ENCODE measurements at regions not wholly inside any gene's neighbourhood (a gene's known extent, or its start where the extent isn't known, plus 50 kb on each side); places are given as distances from the start of the nearest gene placed in this dataset.

DNA sequence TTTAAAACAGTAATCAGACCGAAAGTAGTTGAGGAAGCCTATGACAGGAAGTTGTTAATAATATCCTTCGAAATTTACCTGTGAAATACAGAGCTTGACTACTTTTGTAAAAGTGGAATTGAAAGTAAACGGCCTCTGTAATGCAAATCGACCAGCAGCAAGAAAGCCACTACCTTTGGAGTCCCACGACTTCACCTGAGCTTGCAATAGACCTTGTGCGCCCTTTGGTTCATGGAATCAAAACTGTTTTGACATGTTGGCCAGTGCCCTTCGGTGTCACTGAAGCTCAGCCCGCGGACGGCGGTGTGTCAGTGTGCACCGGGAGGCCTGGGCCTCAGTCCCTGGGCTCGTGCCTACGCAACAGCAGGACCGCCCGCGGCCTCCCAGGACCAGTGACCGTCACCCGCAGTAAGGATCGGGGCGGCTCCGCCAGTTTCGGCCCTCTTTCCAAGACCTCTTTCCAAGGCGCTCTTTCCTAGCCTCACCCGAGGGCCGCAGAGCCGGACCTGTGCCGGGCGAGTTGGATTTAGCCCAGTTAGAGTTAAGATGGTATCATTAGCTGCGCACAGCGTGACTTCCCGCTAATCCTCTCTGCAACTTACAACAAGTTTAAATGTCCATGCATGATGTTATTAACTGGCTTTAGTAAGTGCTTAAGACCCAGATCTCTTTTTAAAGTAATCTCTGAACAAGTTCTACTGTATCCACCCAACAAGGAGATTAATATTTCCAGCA, 223.3 kb downstream of the MEF2C start:
- TF ChIP-seq, protein P1, sequence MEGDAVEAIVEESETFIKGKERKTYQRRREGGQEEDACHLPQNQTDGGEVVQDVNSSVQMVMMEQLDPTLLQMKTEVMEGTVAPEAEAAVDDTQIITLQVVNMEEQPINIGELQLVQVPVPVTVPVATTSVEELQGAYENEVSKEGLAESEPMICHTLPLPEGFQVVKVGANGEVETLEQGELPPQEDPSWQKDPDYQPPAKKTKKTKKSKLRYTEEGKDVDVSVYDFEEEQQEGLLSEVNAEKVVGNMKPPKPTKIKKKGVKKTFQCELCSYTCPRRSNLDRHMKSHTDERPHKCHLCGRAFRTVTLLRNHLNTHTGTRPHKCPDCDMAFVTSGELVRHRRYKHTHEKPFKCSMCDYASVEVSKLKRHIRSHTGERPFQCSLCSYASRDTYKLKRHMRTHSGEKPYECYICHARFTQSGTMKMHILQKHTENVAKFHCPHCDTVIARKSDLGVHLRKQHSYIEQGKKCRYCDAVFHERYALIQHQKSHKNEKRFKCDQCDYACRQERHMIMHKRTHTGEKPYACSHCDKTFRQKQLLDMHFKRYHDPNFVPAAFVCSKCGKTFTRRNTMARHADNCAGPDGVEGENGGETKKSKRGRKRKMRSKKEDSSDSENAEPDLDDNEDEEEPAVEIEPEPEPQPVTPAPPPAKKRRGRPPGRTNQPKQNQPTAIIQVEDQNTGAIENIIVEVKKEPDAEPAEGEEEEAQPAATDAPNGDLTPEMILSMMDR (conservative IDR thresholded peaks at IDR 0.05) = no peak
- TF ChIP-seq ZFX (IDR thresholded peaks at IDR 0.05) = no peak
